ENCODE measurements at regions not wholly inside any gene's neighbourhood (a gene's known extent, or its start where the extent isn't known, plus 50 kb on each side); places are given as distances from the start of the nearest gene placed in this dataset.

DNA sequence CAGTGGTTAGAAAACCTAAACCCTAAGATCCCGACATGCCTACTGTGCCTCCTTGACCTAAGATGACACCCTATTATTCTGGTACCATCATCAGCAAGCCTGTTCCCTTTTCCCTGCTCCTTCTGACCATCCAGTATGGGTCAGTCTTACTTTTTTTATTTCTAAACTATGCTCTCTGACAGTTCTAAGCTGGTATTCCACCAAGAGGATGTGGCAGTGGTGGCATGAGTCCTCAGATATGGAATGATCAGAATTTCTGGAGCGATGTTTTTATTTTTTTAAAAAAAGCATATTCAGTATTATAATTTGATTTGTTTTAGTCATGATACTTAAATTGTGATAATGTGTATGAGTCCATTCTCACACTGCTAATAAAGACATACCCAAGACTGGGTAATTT, 145.9 kb upstream of the LHCGR start:
- TF ChIP-seq, protein P1, sequence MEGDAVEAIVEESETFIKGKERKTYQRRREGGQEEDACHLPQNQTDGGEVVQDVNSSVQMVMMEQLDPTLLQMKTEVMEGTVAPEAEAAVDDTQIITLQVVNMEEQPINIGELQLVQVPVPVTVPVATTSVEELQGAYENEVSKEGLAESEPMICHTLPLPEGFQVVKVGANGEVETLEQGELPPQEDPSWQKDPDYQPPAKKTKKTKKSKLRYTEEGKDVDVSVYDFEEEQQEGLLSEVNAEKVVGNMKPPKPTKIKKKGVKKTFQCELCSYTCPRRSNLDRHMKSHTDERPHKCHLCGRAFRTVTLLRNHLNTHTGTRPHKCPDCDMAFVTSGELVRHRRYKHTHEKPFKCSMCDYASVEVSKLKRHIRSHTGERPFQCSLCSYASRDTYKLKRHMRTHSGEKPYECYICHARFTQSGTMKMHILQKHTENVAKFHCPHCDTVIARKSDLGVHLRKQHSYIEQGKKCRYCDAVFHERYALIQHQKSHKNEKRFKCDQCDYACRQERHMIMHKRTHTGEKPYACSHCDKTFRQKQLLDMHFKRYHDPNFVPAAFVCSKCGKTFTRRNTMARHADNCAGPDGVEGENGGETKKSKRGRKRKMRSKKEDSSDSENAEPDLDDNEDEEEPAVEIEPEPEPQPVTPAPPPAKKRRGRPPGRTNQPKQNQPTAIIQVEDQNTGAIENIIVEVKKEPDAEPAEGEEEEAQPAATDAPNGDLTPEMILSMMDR (IDR thresholded peaks at IDR 0.05) = no peak
- no peak for TF ChIP-seq EP300 (IDR thresholded peaks at IDR 0.05)
- TF ChIP-seq POLR2A (IDR thresholded peaks at IDR 0.05) = no peak
- no peak for TF ChIP-seq POLR2AphosphoS5 (IDR thresholded peaks at IDR 0.05)
